Fibroblast of gingiva (primary cell): ENCODE measurements at regions not wholly inside any gene's neighbourhood (a gene's known extent, or its start where the extent isn't known, plus 50 kb on each side); places are given as distances from the start of the nearest gene placed in this dataset.

Source experiments
- DNase-seq: peaks from one replicate; pipeline ENCODE4 v3.0.0-alpha.2; 2011; ENCODE audit warnings: low read depth

DNA sequence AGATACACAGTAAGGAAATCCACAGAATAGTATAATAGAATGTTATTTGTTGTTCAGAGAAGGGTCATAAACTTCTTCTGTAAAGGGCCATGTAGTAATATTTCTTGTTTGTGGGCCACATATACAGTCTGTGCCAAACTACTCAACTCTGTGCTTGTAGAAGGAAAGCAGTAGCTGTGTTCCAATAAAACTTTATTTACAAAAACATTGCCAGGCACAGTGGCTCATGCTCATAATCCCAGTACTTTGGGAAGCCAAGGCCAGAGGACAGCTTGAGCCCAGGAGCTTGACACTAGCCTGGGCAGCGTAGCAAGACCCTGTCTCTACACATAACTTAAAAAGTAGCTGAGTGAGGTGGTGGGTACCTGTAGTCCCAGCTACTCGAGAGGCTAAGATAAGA lies 612.8 kb upstream of the PSMD7 start:
- no peak for DNase-seq

GRCh38 chr16:73672135-73672534 lies 624.2 kb upstream of the ZFHX3 start:
- no peak for DNase-seq

GRCh38 chr16:73670836-73671820 lies 623.2 kb upstream of the ZFHX3 start:
- no peak for DNase-seq

- DNase-seq: no peak
Measured at GRCh38 chr16:73669535-73670274, 621.8 kb upstream of the ZFHX3 start.

DNA sequence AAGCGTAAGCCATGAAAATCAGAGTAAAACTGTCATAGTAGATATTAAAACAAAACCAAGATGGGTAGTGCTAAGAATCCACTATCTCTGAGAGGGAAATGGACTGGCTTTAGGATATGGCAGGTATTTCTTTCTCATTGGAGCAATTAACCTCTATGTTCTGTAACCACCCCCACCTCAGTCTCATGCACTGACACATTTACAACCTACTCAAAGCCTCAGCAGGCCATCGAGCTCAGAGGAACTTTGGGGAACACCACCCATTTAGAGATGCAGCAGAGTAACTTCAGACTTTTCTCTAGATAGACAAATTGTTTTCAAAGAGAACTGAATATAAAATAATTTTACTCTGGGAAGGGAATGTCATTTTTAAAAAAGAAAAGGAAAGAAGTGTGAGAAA lies 615.8 kb upstream of the ZFHX3 start:
- DNase-seq: no peak

GRCh38 chr16:73636196-73636595 lies 588.3 kb upstream of the ZFHX3 start:
- no peak for DNase-seq

DNA sequence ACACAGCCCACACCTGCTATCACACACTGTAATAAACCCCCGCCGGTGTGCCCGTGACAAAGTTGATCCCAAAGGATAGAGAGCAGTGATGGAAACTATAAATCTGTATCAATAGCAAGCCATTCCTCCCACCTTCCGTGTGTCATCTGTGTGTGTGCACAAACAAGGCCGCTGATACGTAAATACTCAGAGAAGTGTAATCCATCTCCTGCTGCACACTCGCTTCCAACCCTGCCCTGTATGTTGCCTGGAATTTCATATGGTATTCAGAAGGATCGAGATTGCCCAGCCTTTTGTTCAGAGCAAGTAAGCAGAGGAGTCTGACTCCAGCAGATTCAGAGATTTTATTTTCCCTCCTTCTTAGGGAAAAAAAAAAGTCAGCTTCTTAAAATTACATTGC lies 581.1 kb upstream of the ZFHX3 start:
- DNase-seq: no peak

GRCh38 chr16:73617738-73618137 lies 569.8 kb upstream of the ZFHX3 start:
- no peak for DNase-seq

DNA sequence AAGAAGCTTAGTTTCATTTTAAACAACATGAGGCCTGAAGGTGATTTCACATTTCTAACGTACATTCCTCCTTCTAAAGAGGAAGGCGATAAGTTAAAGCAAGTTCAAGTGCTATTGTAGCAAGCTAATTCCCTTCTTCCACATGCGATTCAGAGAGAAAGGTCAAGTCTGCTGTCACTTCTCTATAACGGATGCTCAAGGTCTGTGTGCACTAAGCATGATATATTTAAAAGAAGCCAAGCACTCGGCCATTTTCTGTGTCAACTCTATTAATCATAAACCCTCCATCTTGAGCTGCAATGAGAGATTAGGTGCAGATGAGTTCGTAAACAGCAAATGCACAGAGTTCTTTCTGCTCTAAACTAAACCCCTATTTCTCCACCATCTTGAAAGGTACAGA lies 568.8 kb upstream of the ZFHX3 start:
- no peak for DNase-seq

GRCh38 chr16:73616166-73616753 lies 568.3 kb upstream of the ZFHX3 start:
- DNase-seq: no peak

DNA sequence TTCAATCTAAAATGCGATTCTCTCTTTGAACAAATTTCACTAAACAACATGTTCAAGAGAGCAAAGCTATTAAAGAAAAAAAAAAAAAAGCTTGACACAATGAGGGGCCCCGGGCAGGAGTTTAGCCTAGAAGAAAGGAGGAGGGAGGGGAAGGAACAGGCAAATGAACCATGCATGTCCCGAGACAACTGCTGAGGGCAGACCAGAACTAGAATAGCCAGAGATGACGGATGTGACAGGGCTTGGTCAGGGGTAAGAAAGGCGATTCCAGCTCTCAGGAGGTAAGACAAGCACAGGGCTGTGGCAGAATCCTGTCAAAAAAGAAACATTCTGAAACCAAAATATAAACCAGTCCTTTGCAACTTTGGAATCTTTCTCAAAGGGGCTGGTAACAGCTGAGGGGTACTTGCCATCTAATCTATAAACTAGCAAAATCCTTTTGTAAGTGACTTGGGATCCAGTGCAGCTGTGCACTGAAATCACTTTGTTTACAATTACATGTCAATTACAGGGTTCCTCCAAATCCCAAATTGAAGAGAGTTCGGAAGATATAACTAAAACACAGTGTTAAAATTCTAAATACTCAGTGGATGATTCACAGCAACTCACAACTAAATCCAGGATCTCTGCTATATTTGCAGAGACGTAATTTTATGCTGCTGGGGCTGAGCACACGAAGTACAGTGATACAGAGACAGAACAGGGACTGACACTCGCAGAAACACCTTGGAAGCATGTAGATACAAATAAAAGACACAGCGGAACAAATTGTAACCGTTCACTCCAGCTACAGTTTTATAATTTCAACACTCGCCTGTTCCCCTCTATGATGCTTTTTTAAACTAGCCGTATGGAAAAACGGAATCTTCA lies 567.4 kb upstream of the ZFHX3 start:
- no peak for DNase-seq

DNA sequence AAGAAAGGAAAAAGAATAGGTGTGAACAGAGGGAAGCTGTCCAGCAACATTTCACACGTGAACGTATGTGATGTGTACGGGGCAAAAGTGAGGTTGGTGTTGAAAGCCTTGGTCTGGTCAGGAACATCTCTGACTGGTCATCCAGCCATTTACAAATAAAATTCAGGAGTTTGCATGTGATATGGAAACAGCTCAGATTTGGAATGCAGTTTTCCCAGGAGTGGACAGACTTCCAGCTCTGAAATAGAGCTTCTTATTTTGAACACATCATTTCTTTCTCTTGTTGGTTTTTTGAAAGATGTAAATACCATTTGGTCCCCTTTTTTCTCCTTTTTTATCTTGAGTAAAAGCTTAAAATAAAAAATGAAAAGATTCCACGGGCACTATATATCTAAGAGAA lies 566.2 kb upstream of the ZFHX3 start:
- no peak for DNase-seq

DNA sequence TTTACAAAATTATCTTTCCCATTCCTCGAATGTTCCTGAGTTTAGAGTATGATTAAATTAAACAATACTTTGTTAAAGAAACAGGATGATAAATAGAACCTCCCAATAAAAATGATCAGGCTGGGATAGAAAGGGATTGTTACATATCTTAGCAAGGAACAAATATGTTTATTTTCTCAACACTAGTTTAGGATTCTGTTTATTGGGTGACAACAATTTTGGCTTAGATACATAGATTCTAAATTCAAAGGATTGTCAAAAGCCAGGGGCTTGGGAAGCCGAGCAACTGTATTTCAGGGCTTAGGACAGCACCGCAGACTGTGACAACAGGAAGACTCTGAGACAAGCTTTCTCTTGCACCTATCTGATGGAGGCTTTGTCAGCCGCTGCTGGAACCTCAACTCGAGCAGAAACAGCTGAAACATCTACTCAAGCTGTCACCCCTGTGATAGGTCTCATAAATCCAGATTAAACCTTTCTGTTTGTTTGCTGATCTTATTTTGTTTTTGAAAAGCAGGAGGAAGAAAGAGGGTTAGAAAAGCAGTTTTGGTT lies 562.8 kb upstream of the ZFHX3 start:
- DNase-seq: no peak

- no peak for DNase-seq
Measured at GRCh38 chr16:73610160-73610559, 562.2 kb upstream of the ZFHX3 start.

GRCh38 chr16:73608911-73609310 lies 561.0 kb upstream of the ZFHX3 start:
- DNase-seq: no peak

- no peak for DNase-seq
Measured at GRCh38 chr16:73605309-73605708, 557.4 kb upstream of the ZFHX3 start.

DNA sequence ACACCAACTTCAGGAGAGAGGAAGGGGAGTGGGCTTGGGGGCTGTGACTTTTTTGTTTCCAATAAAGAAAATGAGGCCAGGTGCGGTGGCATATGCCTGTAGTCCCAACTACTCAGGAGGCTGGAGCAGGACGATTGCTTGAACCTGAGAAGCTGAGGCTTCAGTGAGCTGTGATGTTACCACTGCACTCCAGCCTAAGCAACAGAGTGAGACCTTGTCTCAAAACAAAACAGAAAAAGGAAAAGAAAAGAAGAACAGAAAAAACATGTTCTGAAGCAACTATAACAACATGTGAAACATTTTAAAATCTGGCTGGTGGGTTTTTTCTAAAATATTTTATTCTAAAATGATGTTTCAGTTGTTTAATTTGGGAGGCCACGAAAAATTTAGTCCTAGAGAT lies 554.0 kb upstream of the ZFHX3 start:
- no peak for DNase-seq

- DNase-seq: no peak
Measured at GRCh38 chr16:73599870-73600269, 551.9 kb upstream of the ZFHX3 start.

DNA sequence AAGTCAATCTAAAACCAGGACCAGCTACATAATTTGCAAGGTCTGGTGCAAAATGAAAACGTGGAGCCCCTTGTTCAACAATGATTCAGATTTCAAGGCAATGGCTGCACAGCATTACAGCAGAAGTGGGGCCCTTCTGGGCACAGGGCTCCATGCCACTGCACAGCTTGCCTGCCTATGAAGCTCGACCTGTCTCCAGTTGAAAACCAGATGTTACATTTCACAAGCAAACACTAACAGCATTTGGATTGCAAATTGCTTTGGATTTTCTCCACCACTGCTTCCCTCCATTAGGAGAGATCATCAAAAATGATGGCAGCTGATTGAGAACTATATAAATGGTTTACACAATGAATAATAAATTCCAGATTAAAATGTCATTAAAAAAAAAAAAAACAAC lies 551.4 kb upstream of the ZFHX3 start:
- no peak for DNase-seq

DNA sequence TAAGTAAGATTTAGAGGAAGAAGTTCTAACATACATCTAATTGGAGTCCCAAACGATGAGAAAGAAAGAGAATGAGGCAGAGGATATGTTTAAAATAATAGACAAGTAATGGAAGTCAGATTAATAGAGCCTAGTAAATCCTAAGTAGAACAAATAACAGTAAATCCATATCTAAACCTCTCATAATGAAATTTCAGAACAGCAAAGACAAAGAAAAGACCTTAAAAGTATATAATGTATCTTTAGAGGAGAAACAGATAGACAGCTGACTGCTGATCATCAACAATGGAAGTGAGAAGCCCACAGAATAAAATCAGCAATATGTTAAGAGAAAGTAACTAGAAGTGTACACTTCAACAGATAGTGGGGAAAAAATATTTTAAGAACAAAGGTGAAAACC lies 536.2 kb upstream of the ZFHX3 start:
- no peak for DNase-seq

GRCh38 chr16:73572135-73572828 lies 524.4 kb upstream of the ZFHX3 start:
- DNase-seq: no peak
